ENCODE measurements at regions not wholly inside any gene's neighbourhood (a gene's known extent, or its start where the extent isn't known, plus 50 kb on each side); places are given as distances from the start of the nearest gene placed in this dataset.

GRCh38 chr5:129177451-129177850 is 82.9 kb downstream of the ISOC1 start:
- in situ Hi-C loops (cut with HindIII; ENCODE audit: low sequenced_read_pairs): no loop called here
- no peak for DNase-seq (ENCODE audit: low read depth, low spot score)
- TF ChIP-seq CTCF (IDR thresholded peaks at IDR 0.05; ENCODE audit: low read depth, low read length): no peak
- H3K4me3 ChIP-seq (ENCODE audit: low read depth, low read length): no peak overlapping the region

GRCh38 chr5:129199308-129199707 is 104.8 kb downstream of the ISOC1 start:
- no peak for DNase-seq (ENCODE audit: low read depth, low spot score)
- no peak overlapping the region for H3K4me3 ChIP-seq (ENCODE audit: low read depth, low read length)
- in situ Hi-C loops (cut with HindIII; ENCODE audit: low sequenced_read_pairs): no loop called here
- no peak for TF ChIP-seq CTCF (IDR thresholded peaks at IDR 0.05; ENCODE audit: low read depth, low read length)

- no peak for TF ChIP-seq CTCF (IDR thresholded peaks at IDR 0.05; ENCODE audit: low read depth, low read length)
- no peak for DNase-seq (ENCODE audit: low read depth, low spot score)
- no peak overlapping the region for H3K4me3 ChIP-seq (ENCODE audit: low read depth, low read length)
- in situ Hi-C loops (cut with HindIII; ENCODE audit: low sequenced_read_pairs): no loop called here
Observed at GRCh38 chr5:129204525-129204924, 110.0 kb downstream of the ISOC1 start.

- no peak for TF ChIP-seq CTCF (IDR thresholded peaks at IDR 0.05; ENCODE audit: low read depth, low read length)
- in situ Hi-C loops (cut with HindIII; ENCODE audit: low sequenced_read_pairs): no loop called here
- no peak for DNase-seq (ENCODE audit: low read depth, low spot score)
- H3K4me3 ChIP-seq (ENCODE audit: low read depth, low read length): no peak overlapping the region
Observed at GRCh38 chr5:129216001-129216400, 121.5 kb downstream of the ISOC1 start.

GRCh38 chr5:129217179-129217578 is 122.6 kb downstream of the ISOC1 start:
- no peak overlapping the region for H3K4me3 ChIP-seq (ENCODE audit: low read depth, low read length)
- no peak for DNase-seq (ENCODE audit: low read depth, low spot score)
- in situ Hi-C loops (cut with HindIII; ENCODE audit: low sequenced_read_pairs): no loop called here
- TF ChIP-seq CTCF (IDR thresholded peaks at IDR 0.05; ENCODE audit: low read depth, low read length): no peak

GRCh38 chr5:129223178-129223577 is 128.6 kb downstream of the ISOC1 start:
- TF ChIP-seq CTCF (IDR thresholded peaks at IDR 0.05; ENCODE audit: low read depth, low read length): no peak
- no peak for DNase-seq (ENCODE audit: low read depth, low spot score)
- no peak overlapping the region for H3K4me3 ChIP-seq (ENCODE audit: low read depth, low read length)
- in situ Hi-C loops (cut with HindIII; ENCODE audit: low sequenced_read_pairs): no loop called here

GRCh38 chr5:129228577-129228976 is 134.0 kb downstream of the ISOC1 start:
- TF ChIP-seq CTCF (IDR thresholded peaks at IDR 0.05; ENCODE audit: low read depth, low read length): no peak
- H3K4me3 ChIP-seq (ENCODE audit: low read depth, low read length): no peak overlapping the region
- in situ Hi-C loops (cut with HindIII; ENCODE audit: low sequenced_read_pairs): no loop called here
- no peak for DNase-seq (ENCODE audit: low read depth, low spot score)
